ENCODE measurements at regions not wholly inside any gene's neighbourhood (a gene's known extent, or its start where the extent isn't known, plus 50 kb on each side); places are given as distances from the start of the nearest gene placed in this dataset.

DNA sequence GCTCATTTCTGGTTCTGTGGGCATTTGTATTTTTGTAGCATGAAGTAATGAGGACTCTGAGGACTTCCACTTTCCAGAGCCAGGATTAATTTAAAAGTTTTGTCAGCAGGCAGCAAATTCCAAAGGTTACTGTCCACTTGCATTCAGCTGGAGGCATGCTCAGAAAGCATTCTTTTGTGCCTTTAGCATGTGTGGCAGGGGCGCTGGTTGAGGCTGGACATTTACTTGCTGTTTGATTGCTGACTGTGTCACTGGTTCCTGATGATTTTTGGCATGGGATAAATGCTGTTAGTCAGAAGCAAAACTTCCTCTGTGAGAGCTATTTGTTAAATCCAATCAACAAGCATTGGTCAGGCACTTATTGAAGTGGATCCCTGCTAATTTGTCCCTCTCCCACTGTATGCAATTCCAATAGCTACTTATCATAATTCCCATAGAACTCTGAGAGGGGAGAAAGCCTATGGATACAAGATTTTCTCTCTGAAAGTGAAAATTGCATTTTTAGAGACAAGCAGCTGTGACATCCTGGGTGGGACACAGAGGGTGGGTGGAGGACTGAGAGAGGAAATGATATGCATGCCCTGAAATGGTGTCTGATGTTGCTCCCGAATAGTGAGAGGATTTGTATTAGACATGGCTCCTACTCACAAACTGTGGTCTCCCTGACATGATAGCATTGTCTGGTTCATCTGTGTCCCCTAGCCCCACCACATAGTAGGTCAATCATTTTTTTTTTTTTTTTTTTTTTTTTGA, 161.2 kb upstream of the WDR11 start:
- Mint-ChIP-seq H3K36me3 (ENCODE audit: insufficient read depth, unreplicated experiment) (no peaks in the 10 kb centered on the region), H3K27ac (ENCODE audit: low read depth, unreplicated experiment) (no peak overlapping the region), H3K4me3 (ENCODE audit: unreplicated experiment) (no peak overlapping the region), H3K27me3 (ENCODE audit: insufficient read depth, unreplicated experiment) (no peaks in the 10 kb centered on the region), H3K4me1 (ENCODE audit: insufficient read depth, unreplicated experiment) (peaks cover 12% of the 10 kb centered on the region), H3K9me3 (ENCODE audit: unreplicated experiment) (no peaks in the 10 kb centered on the region)
- ChIA-PET POLR2A (no interaction called here), CTCF (interaction anchor here (0.8 kb wide), 1 partner anchor 78 kb away, joined by 5 read pairs; no protein-coding TSS in a partner anchor)
- TF ChIP-seq, protein P1, sequence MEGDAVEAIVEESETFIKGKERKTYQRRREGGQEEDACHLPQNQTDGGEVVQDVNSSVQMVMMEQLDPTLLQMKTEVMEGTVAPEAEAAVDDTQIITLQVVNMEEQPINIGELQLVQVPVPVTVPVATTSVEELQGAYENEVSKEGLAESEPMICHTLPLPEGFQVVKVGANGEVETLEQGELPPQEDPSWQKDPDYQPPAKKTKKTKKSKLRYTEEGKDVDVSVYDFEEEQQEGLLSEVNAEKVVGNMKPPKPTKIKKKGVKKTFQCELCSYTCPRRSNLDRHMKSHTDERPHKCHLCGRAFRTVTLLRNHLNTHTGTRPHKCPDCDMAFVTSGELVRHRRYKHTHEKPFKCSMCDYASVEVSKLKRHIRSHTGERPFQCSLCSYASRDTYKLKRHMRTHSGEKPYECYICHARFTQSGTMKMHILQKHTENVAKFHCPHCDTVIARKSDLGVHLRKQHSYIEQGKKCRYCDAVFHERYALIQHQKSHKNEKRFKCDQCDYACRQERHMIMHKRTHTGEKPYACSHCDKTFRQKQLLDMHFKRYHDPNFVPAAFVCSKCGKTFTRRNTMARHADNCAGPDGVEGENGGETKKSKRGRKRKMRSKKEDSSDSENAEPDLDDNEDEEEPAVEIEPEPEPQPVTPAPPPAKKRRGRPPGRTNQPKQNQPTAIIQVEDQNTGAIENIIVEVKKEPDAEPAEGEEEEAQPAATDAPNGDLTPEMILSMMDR (IDR thresholded peaks at IDR 0.05; ENCODE audit: unreplicated experiment): no peak
- BruUV-seq (replicated peaks): no TSS peak
- intact Hi-C loops (cut with micrococcal nuclease): no loop called here
- no peak for DNase-seq (ENCODE audit: unreplicated experiment)

DNA sequence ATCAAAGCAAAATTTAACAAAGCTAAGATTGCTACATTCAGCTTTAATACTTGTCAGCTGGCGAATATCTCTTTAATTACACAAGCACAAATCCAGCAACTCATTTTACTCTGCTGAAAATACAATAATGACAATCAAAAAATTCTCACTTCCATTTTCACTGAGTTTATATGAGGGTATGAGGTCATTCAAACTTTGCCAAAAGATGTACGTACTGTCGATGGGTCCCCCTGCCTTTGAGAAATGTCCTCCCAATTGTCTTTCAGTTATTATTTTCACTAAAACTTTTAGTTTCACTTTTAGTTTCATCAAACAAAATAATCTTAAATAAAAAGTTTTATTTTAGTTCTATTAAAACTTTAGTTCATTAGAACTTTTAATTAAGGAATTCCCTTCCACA, 159.5 kb upstream of the WDR11 start:
- TF ChIP-seq, protein P1 (IDR thresholded peaks at IDR 0.05; ENCODE audit: unreplicated experiment): no peak
- DNase-seq (ENCODE audit: unreplicated experiment): no peak
- no peaks in the 10 kb centered on the region for H3K27me3 Mint-ChIP-seq (ENCODE audit: insufficient read depth, unreplicated experiment)
- peaks cover 5% of the 10 kb centered on the region for H3K9me3 Mint-ChIP-seq (ENCODE audit: unreplicated experiment)
- POLR2A ChIA-PET: interaction anchor here (1.5 kb wide), 1 partner anchor 9 kb away, joined by 5 read pairs; no protein-coding TSS in a partner anchor
- BruUV-seq (replicated peaks): no TSS peak
- H3K4me1 Mint-ChIP-seq (ENCODE audit: insufficient read depth, unreplicated experiment): peaks cover 12% of the 10 kb centered on the region
- CTCF ChIA-PET: no interaction called here
- H3K4me3 Mint-ChIP-seq (ENCODE audit: unreplicated experiment): peak overlapping the region; percentile 48
- no peaks in the 10 kb centered on the region for H3K36me3 Mint-ChIP-seq (ENCODE audit: insufficient read depth, unreplicated experiment)
- H3K27ac Mint-ChIP-seq (ENCODE audit: low read depth, unreplicated experiment): peak overlapping the region; percentile 69
- intact Hi-C loops (cut with micrococcal nuclease): no loop called here

DNA sequence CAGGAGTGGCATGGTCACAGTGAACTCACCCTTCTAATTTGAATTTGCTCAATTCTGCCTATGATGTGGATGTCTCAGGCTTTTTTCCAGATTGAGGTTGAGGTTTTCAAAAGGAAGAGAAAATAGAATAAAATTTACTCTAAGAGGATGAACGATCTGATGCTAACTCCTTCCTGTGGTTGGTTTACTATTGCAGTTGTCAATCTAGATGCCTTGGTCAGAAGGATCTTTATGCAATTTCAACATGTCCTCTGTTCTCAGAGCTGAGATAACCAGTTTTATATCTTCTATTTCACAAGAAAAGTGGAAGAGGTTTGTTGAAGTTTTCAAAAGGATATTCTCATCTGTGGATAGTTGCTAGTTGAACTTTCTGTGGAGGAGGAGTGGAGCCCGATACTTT, 150.7 kb upstream of the WDR11 start:
- Mint-ChIP-seq H3K27ac (ENCODE audit: low read depth, unreplicated experiment) (no peak overlapping the region), H3K4me3 (ENCODE audit: unreplicated experiment) (no peak overlapping the region), H3K27me3 (ENCODE audit: insufficient read depth, unreplicated experiment) (peaks cover under 1% of the 10 kb centered on the region), H3K36me3 (ENCODE audit: insufficient read depth, unreplicated experiment) (no peaks in the 10 kb centered on the region), H3K9me3 (ENCODE audit: unreplicated experiment) (peaks cover 33% of the 10 kb centered on the region), H3K4me1 (ENCODE audit: insufficient read depth, unreplicated experiment) (no peaks in the 10 kb centered on the region)
- POLR2A ChIA-PET: no interaction called here
- TF ChIP-seq, protein P1 (IDR thresholded peaks at IDR 0.05; ENCODE audit: unreplicated experiment): no peak
- BruUV-seq (replicated peaks): no TSS peak
- no peak for DNase-seq (ENCODE audit: unreplicated experiment)
- CTCF ChIA-PET: no interaction called here
- intact Hi-C loops (cut with micrococcal nuclease): no loop called here

DNA sequence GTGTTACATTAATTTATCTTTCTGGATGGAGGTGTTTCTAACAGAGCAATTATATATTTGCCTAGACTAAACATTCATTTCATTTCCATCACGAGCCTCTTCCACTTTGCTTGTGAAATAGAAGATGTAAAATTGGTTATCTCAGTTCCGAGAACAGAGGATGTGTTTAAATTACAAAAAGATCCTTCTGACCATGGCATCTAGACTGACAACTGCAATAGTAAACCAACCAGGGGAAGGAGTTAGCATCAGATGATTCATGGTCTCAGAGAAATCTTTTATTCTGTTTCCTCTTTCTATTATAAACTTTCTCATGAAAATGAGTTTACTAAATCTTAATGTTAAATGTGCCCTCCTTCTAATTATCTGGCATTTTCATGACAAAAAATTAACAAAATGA, 149.8 kb upstream of the WDR11 start:
- DNase-seq (ENCODE audit: unreplicated experiment): no peak
- Mint-ChIP-seq H3K36me3 (ENCODE audit: insufficient read depth, unreplicated experiment) (no peaks in the 10 kb centered on the region), H3K27ac (ENCODE audit: low read depth, unreplicated experiment) (no peak overlapping the region), H3K4me3 (ENCODE audit: unreplicated experiment) (no peak overlapping the region), H3K9me3 (ENCODE audit: unreplicated experiment) (peaks cover 30% of the 10 kb centered on the region), H3K4me1 (ENCODE audit: insufficient read depth, unreplicated experiment) (no peaks in the 10 kb centered on the region), H3K27me3 (ENCODE audit: insufficient read depth, unreplicated experiment) (peaks cover 10% of the 10 kb centered on the region)
- intact Hi-C loops (cut with micrococcal nuclease): no loop called here
- ChIA-PET POLR2A (no interaction called here), CTCF (no interaction called here)
- TF ChIP-seq, protein P1 (IDR thresholded peaks at IDR 0.05; ENCODE audit: unreplicated experiment): no peak
- no TSS peak for BruUV-seq (replicated peaks)

Measured in MCF 10A (cell line).